ENCODE measurements at regions not wholly inside any gene's neighbourhood (a gene's known extent, or its start where the extent isn't known, plus 50 kb on each side); places are given as distances from the start of the nearest gene placed in this dataset.

DNA sequence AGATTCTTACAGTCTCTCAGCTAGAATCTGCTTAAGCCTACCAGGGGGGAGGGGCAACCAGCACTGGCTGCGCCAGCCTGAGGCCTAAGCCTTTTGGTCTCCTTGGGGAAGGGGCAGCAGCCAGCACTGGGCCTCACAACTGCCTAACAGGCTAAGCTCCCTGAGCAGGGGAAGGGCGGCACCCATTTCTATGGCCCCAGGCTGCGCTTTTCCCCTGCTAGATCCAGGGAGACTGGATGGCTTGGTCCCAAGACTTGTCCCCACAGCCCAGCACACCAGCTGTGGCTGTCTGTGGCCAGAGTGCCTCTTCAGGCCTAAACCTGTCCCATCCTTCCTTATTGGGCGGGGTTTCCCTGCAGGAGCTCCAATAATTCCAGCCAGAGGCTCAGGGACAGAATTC is 1230.3 kb upstream of the CRIM1 start:
- Histone ChIP-seq H2AK5ac (ENCODE audit: low read depth, low read length) (no peak overlapping the region), H3K79me1 (ENCODE audit: low read depth, low read length) (no peaks in the 10 kb centered on the region), H3K9me3 (ENCODE audit: insufficient read depth in 2 of 2, low read depth in 1 of 2, low read length in 1 of 2) (peaks cover 0 to 5% of the 10 kb centered on the region in 2 experiments; a peak in 1 of 4 replicates), H3K27ac (ENCODE audit: low read depth, low read length) (no peak overlapping the region), H3K4me1 (replicated peaks in 1 of 4; ENCODE audit: control insufficient read depth in 3 of 4, insufficient read depth in 4 of 4, low read length in 3 of 4) (no peaks in the 10 kb centered on the region), H3K27me3 (replicated peaks in 1 of 4; ENCODE audit: control insufficient read depth in 3 of 4, extremely low read depth in 1 of 4, insufficient read depth in 3 of 4, low read length in 3 of 4) (no peaks in the 10 kb centered on the region), H3K4me2 (ENCODE audit: insufficient read depth in 1 of 2, low read depth in 2 of 2, low read length in 2 of 2) (no peak overlapping the region), H3K18ac (ENCODE audit: extremely low read depth, low read length) (no peak overlapping the region), H3K36me3 (ENCODE audit: control insufficient read depth in 2 of 4, insufficient read depth in 4 of 4, low read length in 3 of 4) (no peaks in the 10 kb centered on the region), H2BK120ac (replicated peaks; ENCODE audit: low read depth, low read length) (no peak overlapping the region), H3K4ac (replicated peaks; ENCODE audit: insufficient read length, low read depth, low read length) (no peak overlapping the region), H3K23me2 (ENCODE audit: low read depth, low read length) (no peaks in the 10 kb centered on the region), H4K20me1 (replicated peaks in 1 of 2; ENCODE audit: control insufficient read depth in 1 of 2, insufficient read depth in 2 of 2, low read length in 2 of 2) (no peaks in the 10 kb centered on the region), H2BK20ac (ENCODE audit: low read length) (no peak overlapping the region), H3K4me3 (ENCODE audit: extremely low read depth in 1 of 4, insufficient read depth in 2 of 4, low read depth in 3 of 4, low read length in 4 of 4) (no peak overlapping the region), H2BK15ac (ENCODE audit: low read length) (no peak overlapping the region), H3K9ac (replicated peaks in 1 of 4; ENCODE audit: extremely low read depth in 1 of 4, low read depth in 3 of 4, low read length in 3 of 4) (no peak overlapping the region), H4K5ac (ENCODE audit: insufficient read length, low read depth, low read length) (no peak overlapping the region), H3K56ac (replicated peaks; ENCODE audit: insufficient read length, low read depth, low read length) (no peak overlapping the region), H2BK5ac (ENCODE audit: low read depth, low read length) (no peak overlapping the region), H4K8ac (ENCODE audit: extremely low read depth, insufficient read depth, low read length) (no peak overlapping the region), H2BK12ac (ENCODE audit: low read depth, low read length) (no peak overlapping the region), H3K14ac (ENCODE audit: insufficient read length) (no peak overlapping the region), H3K23ac (ENCODE audit: insufficient read length) (no peak overlapping the region), H3K79me2 (ENCODE audit: control insufficient read depth in 1 of 2, insufficient read depth in 2 of 2, low read length in 2 of 2) (no peaks in the 10 kb centered on the region), H2AFZ (ENCODE audit: low read length) (no peak overlapping the region; the same call in 1 of the 2 replicates), H4K91ac (replicated peaks; ENCODE audit: insufficient read length, low read length) (no peak overlapping the region)
- FAIRE-seq (no peak), DNase-seq (ENCODE audit: low read depth in 1 of 2, low spot score in 2 of 2) (no peak)
- WGBS, 2 experiments (ENCODE audit: extremely low coverage in 1 of 2, insufficient coverage in 1 of 2, insufficient read length in 1 of 2, insufficient replicate concordance in 2 of 2, low coverage in 1 of 2, low lambda C conversion rate in 2 of 2, missing lambda C conversion rate in 1 of 2): 85% methylated on average over 4 of the region's 4 CpGs; no CpG with 5 or more reads in 1 of the 2 experiments
- CTCF ChIA-PET (ENCODE audit: partially characterized antibody): interaction anchor here (1.2 to 1.4 kb wide), 2 partner anchors 10 to 1024 kb away, joined by 3 read pairs; no protein-coding TSS in a partner anchor
- POLR2A ChIA-PET (ENCODE audit: partially characterized antibody): no interaction called here
- TF ChIP-seq SIRT6 (IDR thresholded peaks at IDR 0.05; ENCODE audit: low read length) (no peak), JUN (IDR thresholded peaks at IDR 0.05; ENCODE audit: low read depth, low read length) (no peak), TEAD4 (IDR thresholded peaks at IDR 0.05; ENCODE audit: low read depth, low read length) (no peak), RBBP5 (IDR thresholded peaks at IDR 0.05; ENCODE audit: borderline replicate concordance, low read depth, low read length) (no peak), GABPA (IDR thresholded peaks at IDR 0.05; ENCODE audit: borderline replicate concordance, insufficient read depth, low read length) (no peak), SIN3A (conservative IDR thresholded peaks at IDR 0.05 in 1 of 2, IDR thresholded peaks at IDR 0.05 in 1 of 2; ENCODE audit: low read depth in 1 of 2, low read length in 2 of 2) (no peak), HDAC6 (IDR thresholded peaks at IDR 0.05; ENCODE audit: low read depth, low read length) (no peak), YY1 (IDR thresholded peaks at IDR 0.05; ENCODE audit: low read depth, low read length) (no peak), MAX (IDR thresholded peaks at IDR 0.05) (no peak), EZH2 (IDR thresholded peaks at IDR 0.05; ENCODE audit: low read depth, low read length, severe bottlenecking) (no peak), TAF7 (optimal IDR thresholded peaks at IDR 0.05; ENCODE audit: borderline replicate concordance, low read depth, low read length) (no peak), EP300 (IDR thresholded peaks at IDR 0.05; ENCODE audit: borderline replicate concordance in 1 of 2, low read depth in 2 of 2, low read length in 2 of 2) (no peak)

All from H1 (cell line).